ENCODE measurements at regions not wholly inside any gene's neighbourhood (a gene's known extent, or its start where the extent isn't known, plus 50 kb on each side); places are given as distances from the start of the nearest gene placed in this dataset.

GRCh38 chr3:78351334-78351733 is 1311.4 kb downstream of the ROBO2 start:
- TF ChIP-seq SMC3 (IDR thresholded peaks at IDR 0.05; ENCODE audit: low read length) (no peak), REST (IDR thresholded peaks at IDR 0.05; ENCODE audit: borderline replicate concordance in 1 of 2, low read depth in 1 of 2, low read length in 2 of 2) (no peak), GABPB1 (CRISPR knock-in tag; IDR thresholded peaks at IDR 0.05) (no peak)
